GM19467 (cell line): ENCODE measurements at regions not wholly inside any gene's neighbourhood (a gene's known extent, or its start where the extent isn't known, plus 50 kb on each side); places are given as distances from the start of the nearest gene placed in this dataset.

Experiments
- ATAC-seq: cut with Tn5 transposase; IDR thresholded peaks from one replicate; pipeline ENCODE4 v1.9.1; 2021; ENCODE audit warnings: mild to moderate bottlenecking, moderate library complexity; ENCODE audit not compliant: unreplicated experiment

DNA sequence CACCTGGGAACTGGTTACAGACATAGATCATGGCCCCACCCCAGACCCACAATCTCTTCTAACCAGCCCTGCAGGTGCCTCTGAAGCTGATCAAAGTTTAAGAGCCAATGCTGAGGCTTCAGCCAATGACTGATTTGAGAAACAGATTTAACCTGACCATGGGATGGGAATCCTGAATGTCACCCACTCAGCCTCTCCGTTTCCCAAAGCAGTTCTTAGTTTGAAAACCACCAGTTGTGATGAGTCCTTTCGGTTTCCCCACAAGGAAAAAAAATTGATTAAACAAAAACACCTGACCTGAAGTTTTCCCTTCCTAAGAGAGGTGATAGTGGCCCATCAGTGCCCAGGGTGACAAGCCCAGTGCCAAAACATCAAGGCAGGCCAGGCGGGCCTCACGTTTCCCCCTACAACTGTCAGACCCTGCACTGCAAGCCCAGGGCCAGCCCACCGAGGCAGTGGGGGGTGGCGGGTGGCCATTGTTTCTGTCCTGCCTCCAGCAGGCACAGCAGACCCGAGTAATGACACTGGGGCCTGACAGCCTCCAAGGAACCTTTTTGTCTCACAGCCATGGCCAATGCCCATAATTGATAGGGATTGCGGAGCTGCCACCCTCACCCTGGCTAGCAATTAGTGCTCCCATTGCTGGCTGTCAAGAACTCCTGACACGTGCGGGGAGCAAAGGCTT is 75.4 kb upstream of the ZMIZ1 start:
- ATAC-seq: no peak

DNA sequence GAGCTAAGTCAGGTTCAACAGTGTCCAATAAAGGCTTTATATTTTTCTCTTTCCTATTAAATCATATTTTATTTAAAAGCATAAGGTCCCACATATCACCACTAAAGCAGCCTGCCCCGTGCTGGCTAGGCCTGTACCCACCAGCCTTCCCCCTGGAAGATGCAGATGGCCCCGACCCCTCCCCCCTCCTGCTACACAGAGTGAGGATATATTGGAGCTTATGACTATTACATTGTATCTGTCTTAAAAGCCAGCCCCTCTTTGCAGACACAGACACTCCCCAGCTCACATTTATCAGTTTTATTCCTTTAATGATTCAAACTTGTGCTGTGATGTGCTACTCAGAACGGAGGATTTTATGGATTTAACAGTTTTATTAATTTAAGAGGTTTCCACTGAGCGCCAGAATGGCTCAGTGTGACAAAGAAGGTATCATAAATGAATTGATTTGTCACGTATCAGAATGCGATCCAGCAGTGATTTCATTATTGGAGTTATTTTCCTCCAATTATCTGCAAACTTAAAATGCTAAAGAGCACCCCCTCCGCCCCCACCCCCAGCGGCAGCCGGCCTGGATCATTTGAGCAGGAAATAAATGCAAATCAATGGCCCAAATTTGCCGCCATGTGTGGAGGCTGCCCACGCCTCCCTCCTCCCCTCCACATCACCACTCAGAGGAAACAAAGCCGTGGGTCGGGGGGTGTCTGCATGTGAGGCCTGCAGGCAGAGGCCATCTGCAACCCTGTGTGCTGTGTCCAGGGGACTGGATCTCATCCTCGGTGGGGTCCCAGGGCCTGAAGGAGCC is 72.6 kb upstream of the ZMIZ1 start:
- ATAC-seq: no peak

- no peak for ATAC-seq
Observed at GRCh38 chr10:78996792-78997129, 72.0 kb upstream of the ZMIZ1 start.

- no peak for ATAC-seq
Observed at GRCh38 chr10:78997635-78998618, 70.8 kb upstream of the ZMIZ1 start.

GRCh38 chr10:79001082-79001885 is 67.5 kb upstream of the ZMIZ1 start:
- ATAC-seq: no peak

GRCh38 chr10:79002336-79002735 is 66.4 kb upstream of the ZMIZ1 start:
- ATAC-seq: no peak

DNA sequence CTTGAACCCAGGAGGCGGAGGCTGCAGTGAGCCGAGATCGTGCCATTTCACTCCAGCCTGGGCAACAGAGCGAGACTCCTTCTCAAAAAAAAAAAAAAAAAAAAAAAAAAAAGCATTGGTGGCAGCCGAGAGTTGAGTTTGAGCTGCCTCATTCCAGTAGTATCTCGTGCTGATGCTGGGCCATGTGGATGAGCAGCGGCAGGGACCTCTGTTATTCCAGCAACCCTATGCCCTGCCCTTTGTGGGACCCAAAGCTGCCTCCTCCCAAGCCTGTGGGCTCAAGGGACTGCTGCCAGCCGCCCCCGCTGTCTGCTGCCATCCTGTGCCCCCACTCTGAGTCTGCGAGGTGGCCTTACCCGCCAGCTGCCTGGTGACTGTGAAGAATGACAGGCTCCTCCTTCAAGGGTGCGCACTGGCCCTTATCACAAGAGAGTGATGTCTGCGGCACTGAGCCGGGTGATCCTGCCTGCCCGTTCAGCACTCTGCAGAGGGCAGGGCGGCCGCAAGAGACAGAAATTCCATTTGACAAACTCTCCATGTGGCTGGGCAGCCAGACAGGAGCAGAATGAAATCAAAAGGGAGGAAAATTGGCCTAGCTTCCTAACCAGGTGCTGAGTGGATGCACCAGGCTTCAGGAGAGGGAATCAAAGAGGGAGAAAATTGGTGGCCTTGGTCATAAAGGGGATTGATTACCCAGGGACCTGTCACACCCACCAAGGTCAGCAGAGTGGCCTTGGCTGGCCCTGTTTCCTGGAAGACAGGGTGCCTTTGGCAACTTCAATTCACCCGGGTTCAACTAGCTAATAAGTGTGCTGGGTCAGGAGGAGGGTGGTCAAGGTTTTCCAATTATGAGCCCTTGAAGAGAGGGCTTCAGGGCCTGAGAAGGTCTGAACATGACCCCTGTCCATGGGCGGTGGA is 65.3 kb upstream of the ZMIZ1 start:
- no peak for ATAC-seq

DNA sequence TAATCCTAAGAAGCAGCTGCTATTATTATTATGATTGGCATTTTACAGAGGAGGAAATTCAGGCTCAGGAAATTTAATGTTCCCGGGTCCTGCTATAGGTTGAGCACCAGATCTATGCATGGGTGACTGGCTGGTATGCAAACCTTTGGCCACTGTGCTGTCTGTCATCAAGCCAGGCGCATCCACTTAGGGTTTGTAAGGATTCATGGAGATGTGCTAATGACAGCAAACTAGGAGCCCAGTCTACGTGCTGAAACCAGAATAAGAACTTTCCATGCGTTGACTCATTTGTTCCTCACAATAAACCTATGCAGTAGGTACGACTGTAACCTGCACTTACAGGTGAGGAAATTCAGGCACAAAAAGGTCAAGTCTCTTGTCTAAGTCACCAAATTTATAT is 64.5 kb upstream of the ZMIZ1 start:
- no peak for ATAC-seq

DNA sequence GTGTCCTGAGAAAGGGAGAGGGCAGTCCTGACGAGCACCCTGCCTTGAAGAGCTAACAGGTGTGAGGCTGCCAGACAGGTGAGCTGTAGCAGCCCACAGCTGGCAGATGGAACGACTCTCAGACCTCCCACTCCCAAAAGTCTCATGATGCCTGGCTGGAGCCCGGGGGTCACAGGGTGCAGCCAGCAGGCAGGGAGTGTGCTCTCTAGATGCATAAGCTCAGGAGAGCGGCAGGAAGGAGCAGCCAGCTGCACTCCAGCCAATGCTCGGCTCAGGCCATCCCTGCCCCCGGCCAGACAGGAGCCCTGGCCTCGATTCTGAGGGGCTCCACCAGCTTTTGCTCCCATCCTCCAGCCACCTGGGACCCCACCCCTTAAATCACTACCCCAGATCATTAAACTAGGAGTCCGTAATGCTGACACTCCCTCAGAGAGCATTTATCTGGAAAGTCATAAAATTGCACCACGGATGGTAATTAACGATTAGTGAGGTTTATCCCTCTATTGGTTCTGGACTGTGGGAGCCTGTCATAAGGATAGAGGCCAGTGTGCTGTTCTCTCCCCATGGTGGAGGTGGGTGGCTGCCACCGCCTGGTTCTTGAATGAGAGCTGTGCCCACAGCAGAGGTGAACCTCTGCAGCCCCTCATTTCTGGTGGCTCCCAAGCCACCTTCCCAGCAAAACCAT is 63.5 kb upstream of the ZMIZ1 start:
- no peak for ATAC-seq

GRCh38 chr10:79007018-79007417 is 61.7 kb upstream of the ZMIZ1 start:
- ATAC-seq: no peak

DNA sequence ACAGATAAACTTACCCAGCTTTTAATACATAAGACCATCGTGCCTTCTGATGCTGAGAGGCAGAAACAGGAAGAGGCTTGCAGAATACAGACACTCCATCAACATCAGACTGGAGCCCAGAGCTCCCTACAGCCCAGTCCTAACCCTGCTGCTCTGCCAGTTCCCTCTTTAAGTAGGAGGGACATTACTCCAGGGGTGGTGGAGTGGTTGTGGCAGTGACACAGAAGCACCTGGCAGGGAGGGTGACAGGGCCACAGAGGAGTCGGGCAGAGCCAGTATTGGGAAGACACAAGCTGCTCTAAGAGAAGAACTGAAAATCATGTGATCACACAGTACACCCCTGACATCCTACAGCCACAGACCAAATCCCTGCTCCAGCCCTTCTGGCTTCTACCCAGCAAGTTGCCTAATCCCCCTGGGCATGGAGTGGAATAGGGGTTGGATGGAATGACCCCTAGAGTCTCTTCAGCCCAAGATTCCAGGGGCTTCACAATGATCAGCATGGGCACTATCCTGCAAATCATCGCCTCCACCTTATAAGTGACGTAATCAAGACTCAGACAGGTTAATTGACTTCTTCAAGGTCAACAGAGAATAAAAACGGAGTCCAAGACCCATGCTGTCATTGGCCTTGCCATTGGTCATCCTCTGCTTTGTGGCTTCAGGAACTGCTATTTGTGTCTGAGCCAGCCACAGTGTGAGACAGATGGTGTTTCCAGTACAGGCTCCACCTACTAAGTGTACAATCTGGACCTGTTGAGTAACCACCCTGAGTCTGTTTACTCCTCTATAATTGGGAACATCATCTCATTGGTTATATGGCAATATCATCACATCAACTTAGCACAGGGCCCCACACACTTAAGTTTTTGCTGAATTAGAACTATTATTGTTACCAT is 61.1 kb upstream of the ZMIZ1 start:
- no peak for ATAC-seq

DNA sequence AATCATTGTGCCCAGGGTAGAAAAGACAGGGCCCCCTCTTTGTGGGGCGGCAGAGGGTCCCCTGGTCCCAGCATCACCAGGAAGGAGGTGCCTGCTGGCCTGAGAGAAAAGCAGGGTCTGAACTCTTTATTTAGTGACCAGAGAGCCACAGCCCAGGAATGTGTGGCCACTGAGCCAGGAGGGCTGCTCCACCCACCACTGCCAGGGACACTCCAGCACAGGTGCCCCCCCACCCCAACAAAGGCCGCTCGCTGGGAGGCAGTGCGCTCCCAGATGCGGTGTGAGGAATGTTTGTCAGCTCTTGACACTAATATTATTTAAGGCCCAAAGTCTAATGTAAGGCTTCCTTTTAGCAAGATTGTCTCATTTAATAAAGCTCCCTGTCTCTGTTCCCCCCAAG is 59.6 kb upstream of the ZMIZ1 start:
- ATAC-seq: no peak

DNA sequence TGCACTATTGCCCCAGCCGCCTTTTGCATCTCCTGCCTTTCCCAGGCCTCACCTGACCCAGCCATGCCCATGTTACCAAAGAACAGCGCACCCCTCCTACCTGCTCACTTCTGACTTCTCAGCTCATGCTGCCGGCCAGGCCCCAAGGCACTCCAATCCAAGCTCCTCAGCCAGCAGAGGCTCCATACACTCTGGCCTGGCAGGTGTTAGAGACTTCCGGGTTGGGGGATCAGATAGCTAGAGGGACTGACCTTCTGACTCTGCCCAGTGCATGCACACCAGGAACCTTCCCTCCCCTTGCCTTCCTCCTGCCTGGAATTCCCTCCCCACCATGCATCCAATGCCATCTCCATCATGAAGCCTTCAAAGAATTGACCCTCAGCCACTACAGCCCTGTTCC is 56.2 kb upstream of the ZMIZ1 start:
- ATAC-seq: no peak

DNA sequence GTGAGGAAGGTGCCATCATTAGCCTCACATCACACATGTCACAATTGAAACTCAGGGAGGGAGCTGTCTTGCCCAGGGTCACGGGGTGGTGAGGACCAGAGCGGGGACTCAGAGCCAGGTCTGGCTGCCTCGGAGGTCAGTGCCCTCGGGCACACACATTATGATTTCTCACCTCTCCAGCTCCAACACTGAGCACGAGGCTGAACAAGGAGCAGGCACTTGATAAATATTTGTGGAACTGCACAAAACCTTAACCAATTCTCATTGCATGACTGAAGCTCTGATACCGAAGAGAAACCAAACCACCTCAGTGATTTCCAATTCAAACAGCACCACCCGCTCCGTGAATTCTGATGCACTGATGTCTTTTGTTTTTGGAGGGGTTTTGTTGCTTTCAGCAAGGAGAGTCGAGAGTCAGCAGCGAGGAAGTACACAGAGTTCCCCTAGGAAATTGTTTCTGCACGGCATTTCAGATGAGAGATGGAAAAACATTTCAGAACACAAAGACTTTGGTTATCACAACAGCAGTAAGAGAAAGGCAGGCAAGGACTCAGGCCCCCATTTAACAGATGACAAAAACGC is 55.3 kb upstream of the ZMIZ1 start:
- no peak for ATAC-seq

DNA sequence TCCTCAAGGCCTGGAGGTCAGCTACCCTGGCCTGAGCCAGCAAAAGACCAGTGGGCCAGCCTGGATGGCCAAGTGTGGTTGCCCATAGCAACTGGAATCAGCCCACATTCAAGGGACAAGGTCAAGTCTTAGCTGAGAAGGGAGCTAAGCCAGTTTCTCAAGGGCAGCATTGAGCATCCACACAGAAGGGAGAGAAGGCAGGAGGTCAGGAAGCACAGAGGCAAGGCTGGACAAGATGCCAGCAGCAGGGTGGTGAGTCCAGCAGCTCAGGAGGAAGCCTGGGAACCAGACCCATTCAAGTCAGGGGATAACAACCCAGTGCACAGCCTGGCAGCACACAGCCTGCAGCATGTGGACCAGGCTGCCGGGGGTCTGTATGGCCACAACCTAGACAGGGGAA is 54.0 kb upstream of the ZMIZ1 start:
- no peak for ATAC-seq

- ATAC-seq: no peak
Observed at GRCh38 chr10:79017882-79018520, 50.8 kb upstream of the ZMIZ1 start.

GRCh38 chr10:79018521-79019011 is 50.2 kb upstream of the ZMIZ1 start:
- ATAC-seq: no peak
